ENCODE measurements at regions not wholly inside any gene's neighbourhood (a gene's known extent, or its start where the extent isn't known, plus 50 kb on each side); places are given as distances from the start of the nearest gene placed in this dataset.

DNA sequence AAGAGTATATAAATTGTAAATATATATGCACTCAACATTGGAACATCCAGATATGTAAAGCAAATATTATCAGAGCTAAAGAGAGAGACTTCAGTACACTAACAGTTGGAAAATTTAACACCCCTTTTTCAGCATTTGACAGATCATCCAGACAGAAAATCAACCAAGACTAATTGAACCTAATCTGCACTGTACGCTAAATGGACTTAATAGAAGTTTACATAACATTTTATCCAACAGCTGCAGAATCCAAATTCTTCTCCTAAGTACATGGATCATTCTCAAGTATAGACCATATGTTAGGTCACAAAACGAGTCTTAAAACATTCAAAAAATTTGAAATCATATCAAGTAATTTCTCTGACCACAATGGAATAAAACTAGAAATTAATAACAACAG is 229.1 kb upstream of the CLEC14A start:
- TF ChIP-seq CTCF (conservative IDR thresholded peaks at IDR 0.05 in 1 of 2, IDR thresholded peaks at IDR 0.05 in 1 of 2; ENCODE audit: low read depth in 1 of 2, low read length in 2 of 2) (no peak), EZH2 (IDR thresholded peaks at IDR 0.05; ENCODE audit: low read length, missing control alignments) (no peak)

All from fibroblast of lung (primary cell).